Loucy (cell line): ENCODE measurements at regions not wholly inside any gene's neighbourhood (a gene's known extent, or its start where the extent isn't known, plus 50 kb on each side); places are given as distances from the start of the nearest gene placed in this dataset.

ENCODE experiments used
- H2AFZ ChIP-seq: fragments of 200-600 bp; sonication (generic); 2 replicates; pipeline ENCODE4 v1.6.0; 2016; ENCODE audit warnings: antibody characterized with exemption, mild to moderate bottlenecking, low read length, moderate library complexity
- H3F3A ChIP-seq: fragments of 200-600 bp; 2 replicates; pipeline ENCODE4 v1.6.0; 2016; ENCODE audit warnings: antibody characterized with exemption, low read depth, mild to moderate bottlenecking
- H3K27me3 ChIP-seq: fragments of 200-600 bp; sonication (generic); 2 replicates; pipeline ENCODE4 v1.6.1; 2014; ENCODE audit warnings: low read length, mild to moderate bottlenecking; ENCODE audit not compliant: insufficient read depth, poor library complexity, severe bottlenecking
- H3K36me3 ChIP-seq: fragments of 200-600 bp; sonication (generic); 2 replicates; pipeline ENCODE4 v1.6.1; 2016; ENCODE audit warnings: low read length; ENCODE audit not compliant: insufficient read depth
- H3K4me1 ChIP-seq: fragments of 200-600 bp; sonication (generic); 2 replicates; pipeline ENCODE4 v1.5.1; 2014; ENCODE audit warnings: low read length, mild to moderate bottlenecking; ENCODE audit not compliant: insufficient read depth, poor library complexity, severe bottlenecking
- H3K4me2 ChIP-seq: fragments of 200-600 bp; sonication (generic); 2 replicates; pipeline ENCODE4 v1.6.0; 2014; ENCODE audit warnings: antibody characterized with exemption, low read length, low read depth, mild to moderate bottlenecking; ENCODE audit not compliant: poor library complexity, severe bottlenecking
- H3K4me3 ChIP-seq: fragments of 200-600 bp; sonication (generic); 2 replicates; pipeline ENCODE4 v1.5.1; 2014; ENCODE audit warnings: low read length, mild to moderate bottlenecking, mixed read lengths; ENCODE audit not compliant: poor library complexity, severe bottlenecking
- H3K79me2 ChIP-seq: fragments of 200-600 bp; sonication (generic); 2 replicates; pipeline ENCODE4 v1.6.1; 2014; ENCODE audit warnings: low read length; ENCODE audit not compliant: insufficient read depth
- H3K9ac ChIP-seq: fragments of 200-600 bp; sonication (generic); 2 replicates; pipeline ENCODE4 v1.6.0; 2014; ENCODE audit warnings: mild to moderate bottlenecking, low read depth, low read length, moderate library complexity; ENCODE audit not compliant: poor library complexity, severe bottlenecking
- H3K9me2 ChIP-seq: fragments of 200-600 bp; sonication (generic); replicated peaks from 2 replicates; pipeline ENCODE4 v1.6.1; 2016; ENCODE audit warnings: low read depth, low read length, mixed read lengths
- H3K9me3 ChIP-seq: fragments of 200-600 bp; sonication (generic); 2 replicates; pipeline ENCODE4 v1.6.1; 2014; ENCODE audit warnings: mild to moderate bottlenecking, antibody characterized with exemption, low read length, low read depth; ENCODE audit not compliant: insufficient read depth
- H4K20me1 ChIP-seq: fragments of 200-600 bp; sonication (generic); 2 replicates; pipeline ENCODE4 v1.6.0; 2014; ENCODE audit warnings: antibody characterized with exemption, low read length, mild to moderate bottlenecking; ENCODE audit not compliant: insufficient read depth, poor library complexity, severe bottlenecking
- CTCF ChIP-seq: fragments of 200-600 bp; sonication (generic); conservative IDR thresholded peaks from 2 replicates; pipeline ENCODE4 v1.5.1; 2014; ENCODE audit warnings: mild to moderate bottlenecking, antibody characterized with exemption, low read length
- EZH2phosphoT487 ChIP-seq: fragments of 200-600 bp; IDR thresholded peaks from 2 replicates; pipeline ENCODE4 v1.6.1; 2018; ENCODE audit warnings: antibody characterized with exemption, mild to moderate bottlenecking, moderate library complexity, borderline replicate concordance

- no peaks in the 10 kb centered on the region for H3K9me2 ChIP-seq
- no peaks in the 10 kb centered on the region for H3K4me1 ChIP-seq
- no peak overlapping the region for H2AFZ ChIP-seq
- H3K79me2 ChIP-seq, result no peaks in the 10 kb centered on the region
- TF ChIP-seq CTCF, result no peak
- TF ChIP-seq EZH2phosphoT487, result no peak
- no peak overlapping the region for H3K9ac ChIP-seq
- no peaks in the 10 kb centered on the region for H4K20me1 ChIP-seq
- no peak overlapping the region for H3K4me3 ChIP-seq
- no peaks in the 10 kb centered on the region for H3K9me3 ChIP-seq
- no peaks in the 10 kb centered on the region for H3K36me3 ChIP-seq
- no peaks in the 10 kb centered on the region for H3F3A ChIP-seq
- no peak overlapping the region for H3K4me2 ChIP-seq
- no peaks in the 10 kb centered on the region for H3K27me3 ChIP-seq
These were observed 1208.1 kb downstream of the LRFN5 start for GRCh38 chr14:42814817-42815216.

- Histone ChIP-seq H3F3A (no peaks in the 10 kb centered on the region), H3K4me1 (peaks cover 11% of the 10 kb centered on the region), H3K4me3 (no peak overlapping the region), H3K4me2 (peak overlapping the region; percentile 33), H3K9ac (no peak overlapping the region), H3K9me3 (no peaks in the 10 kb centered on the region), H4K20me1 (no peaks in the 10 kb centered on the region), H3K36me3 (no peaks in the 10 kb centered on the region), H3K79me2 (no peaks in the 10 kb centered on the region), H2AFZ (peak overlapping the region; percentile 43; the same call in 1 of the 2 replicates), H3K9me2 (no peaks in the 10 kb centered on the region), H3K27me3 (no peaks in the 10 kb centered on the region)
- TF ChIP-seq CTCF (no peak), EZH2phosphoT487 (no peak)
These were observed 1200.2 kb downstream of the LRFN5 start for GRCh38 chr14:42806909-42807315.

GRCh38 chr14:42804141-42804540, 1197.5 kb downstream of the LRFN5 start:
- H3K79me2 ChIP-seq, result no peaks in the 10 kb centered on the region
- H3K27me3 ChIP-seq, result no peaks in the 10 kb centered on the region
- H3K9ac ChIP-seq, result no peak overlapping the region
- H3K9me2 ChIP-seq, result no peaks in the 10 kb centered on the region
- no peaks in the 10 kb centered on the region for H3K36me3 ChIP-seq
- H3F3A ChIP-seq, result no peaks in the 10 kb centered on the region
- H4K20me1 ChIP-seq, result no peaks in the 10 kb centered on the region
- no peaks in the 10 kb centered on the region for H3K9me3 ChIP-seq
- H3K4me3 ChIP-seq, result no peak overlapping the region
- H3K4me1 ChIP-seq, result peaks cover 11% of the 10 kb centered on the region
- no peak for TF ChIP-seq EZH2phosphoT487
- TF ChIP-seq CTCF, result no peak
- no peak overlapping the region for H2AFZ ChIP-seq
- no peak overlapping the region for H3K4me2 ChIP-seq
